ENCODE measurements at regions not wholly inside any gene's neighbourhood (a gene's known extent, or its start where the extent isn't known, plus 50 kb on each side); places are given as distances from the start of the nearest gene placed in this dataset.

- peaks cover 15% of the 10 kb centered on the region for H3F3A ChIP-seq (ENCODE audit: low read depth)
- no peak overlapping the region for H3K4me2 ChIP-seq
- peaks cover 3% of the 10 kb centered on the region for H3K27me3 Mint-ChIP-seq (ENCODE audit: insufficient read depth, low read depth)
- no peak overlapping the region for H3K27ac Mint-ChIP-seq
- H3K4me1 ChIP-seq = no peaks in the 10 kb centered on the region
- H3K4me3 ChIP-seq = no peak overlapping the region
- no peak overlapping the region for H3K9ac ChIP-seq
- no peak for DNase-seq (ENCODE audit: low spot score)
- H3K27me3 ChIP-seq = no peaks in the 10 kb centered on the region
- no peak overlapping the region for H3K27ac ChIP-seq
- H3K36me3 Mint-ChIP-seq = no peaks in the 10 kb centered on the region
- H3K36me3 ChIP-seq = no peaks in the 10 kb centered on the region
- no peaks in the 10 kb centered on the region for H4K20me1 ChIP-seq (ENCODE audit: low read depth)
- TF ChIP-seq EZH2 (IDR thresholded peaks at IDR 0.05) (no peak), EZH2phosphoT487 (IDR thresholded peaks at IDR 0.05) (no peak)
- TF ChIP-seq, protein P1, sequence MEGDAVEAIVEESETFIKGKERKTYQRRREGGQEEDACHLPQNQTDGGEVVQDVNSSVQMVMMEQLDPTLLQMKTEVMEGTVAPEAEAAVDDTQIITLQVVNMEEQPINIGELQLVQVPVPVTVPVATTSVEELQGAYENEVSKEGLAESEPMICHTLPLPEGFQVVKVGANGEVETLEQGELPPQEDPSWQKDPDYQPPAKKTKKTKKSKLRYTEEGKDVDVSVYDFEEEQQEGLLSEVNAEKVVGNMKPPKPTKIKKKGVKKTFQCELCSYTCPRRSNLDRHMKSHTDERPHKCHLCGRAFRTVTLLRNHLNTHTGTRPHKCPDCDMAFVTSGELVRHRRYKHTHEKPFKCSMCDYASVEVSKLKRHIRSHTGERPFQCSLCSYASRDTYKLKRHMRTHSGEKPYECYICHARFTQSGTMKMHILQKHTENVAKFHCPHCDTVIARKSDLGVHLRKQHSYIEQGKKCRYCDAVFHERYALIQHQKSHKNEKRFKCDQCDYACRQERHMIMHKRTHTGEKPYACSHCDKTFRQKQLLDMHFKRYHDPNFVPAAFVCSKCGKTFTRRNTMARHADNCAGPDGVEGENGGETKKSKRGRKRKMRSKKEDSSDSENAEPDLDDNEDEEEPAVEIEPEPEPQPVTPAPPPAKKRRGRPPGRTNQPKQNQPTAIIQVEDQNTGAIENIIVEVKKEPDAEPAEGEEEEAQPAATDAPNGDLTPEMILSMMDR (IDR thresholded peaks at IDR 0.05) = no peak
- peaks cover 12% of the 10 kb centered on the region for H3K4me1 Mint-ChIP-seq
- no peak overlapping the region for H3K4me3 Mint-ChIP-seq
- H3K9me3 Mint-ChIP-seq = no peaks in the 10 kb centered on the region
- no peak overlapping the region for H2AFZ ChIP-seq (replicated peaks)
- no peaks in the 10 kb centered on the region for H3K9me3 ChIP-seq (ENCODE audit: low read depth)
- no peaks in the 10 kb centered on the region for H3K79me2 ChIP-seq (ENCODE audit: low read depth)
These were observed 676.1 kb downstream of the RNF144A start for GRCh38 chr2:7593360-7593759.

- H3K36me3 ChIP-seq = no peaks in the 10 kb centered on the region
- H3K4me3 Mint-ChIP-seq = no peak overlapping the region
- no peaks in the 10 kb centered on the region for H3K36me3 Mint-ChIP-seq
These were observed 677.0 kb downstream of the RNF144A start for GRCh38 chr2:7594211-7594610.

GRCh38 chr2:7595206-7595605, 678.0 kb downstream of the RNF144A start:
- Mint-ChIP-seq H3K4me1 (peaks cover 15% of the 10 kb centered on the region), H3K27ac (no peak overlapping the region), H3K27me3 (ENCODE audit: insufficient read depth, low read depth) (peaks cover 3% of the 10 kb centered on the region), H3K9me3 (no peaks in the 10 kb centered on the region), H3K4me3 (no peak overlapping the region), H3K36me3 (no peaks in the 10 kb centered on the region)
- no peak overlapping the region for H3K4me2 ChIP-seq
- H3K9me3 ChIP-seq (ENCODE audit: low read depth) = no peaks in the 10 kb centered on the region
- H3K9ac ChIP-seq = no peak overlapping the region
- TF ChIP-seq, protein P1 (IDR thresholded peaks at IDR 0.05) = no peak
- no peak for TF ChIP-seq EZH2phosphoT487 (IDR thresholded peaks at IDR 0.05)
- TF ChIP-seq EZH2 (IDR thresholded peaks at IDR 0.05) = no peak
- no peaks in the 10 kb centered on the region for H3K36me3 ChIP-seq
- no peaks in the 10 kb centered on the region for H4K20me1 ChIP-seq (ENCODE audit: low read depth)
- DNase-seq (ENCODE audit: low spot score) = no peak
- H3K4me3 ChIP-seq = no peak overlapping the region
- H2AFZ ChIP-seq (replicated peaks) = peak overlapping the region; percentile 0
- no peaks in the 10 kb centered on the region for H3K27me3 ChIP-seq
- peaks cover 15% of the 10 kb centered on the region for H3F3A ChIP-seq (ENCODE audit: low read depth)
- no peaks in the 10 kb centered on the region for H3K4me1 ChIP-seq
- no peak overlapping the region for H3K27ac ChIP-seq
- H3K79me2 ChIP-seq (ENCODE audit: low read depth) = no peaks in the 10 kb centered on the region

More at GRCh38 chr2:7594211-7594610, 677.0 kb downstream of the RNF144A start:
- no peaks in the 10 kb centered on the region for H3K27me3 ChIP-seq
- H3K4me1 ChIP-seq = no peaks in the 10 kb centered on the region
- peaks cover 3% of the 10 kb centered on the region for H3K27me3 Mint-ChIP-seq (ENCODE audit: insufficient read depth, low read depth)
- H3K79me2 ChIP-seq (ENCODE audit: low read depth) = no peaks in the 10 kb centered on the region
- H4K20me1 ChIP-seq (ENCODE audit: low read depth) = no peaks in the 10 kb centered on the region
- H3K4me2 ChIP-seq = no peak overlapping the region
- H3F3A ChIP-seq (ENCODE audit: low read depth) = peaks cover 15% of the 10 kb centered on the region
- DNase-seq (ENCODE audit: low spot score) = no peak
- H3K9ac ChIP-seq = no peak overlapping the region
- no peaks in the 10 kb centered on the region for H3K9me3 ChIP-seq (ENCODE audit: low read depth)
- peaks cover 12% of the 10 kb centered on the region for H3K4me1 Mint-ChIP-seq
- H2AFZ ChIP-seq (replicated peaks) = no peak overlapping the region
- TF ChIP-seq EZH2phosphoT487 (IDR thresholded peaks at IDR 0.05) = no peak
- TF ChIP-seq EZH2 (IDR thresholded peaks at IDR 0.05) = no peak
- TF ChIP-seq, protein P1 (IDR thresholded peaks at IDR 0.05) = no peak
- no peak overlapping the region for H3K27ac ChIP-seq
- H3K27ac Mint-ChIP-seq = no peak overlapping the region
- H3K4me3 ChIP-seq = no peak overlapping the region
- no peaks in the 10 kb centered on the region for H3K9me3 Mint-ChIP-seq
